ENCODE measurements at regions not wholly inside any gene's neighbourhood (a gene's known extent, or its start where the extent isn't known, plus 50 kb on each side); places are given as distances from the start of the nearest gene placed in this dataset.
A peak's percentile ranks its signal among the peaks of the same experiment; 100 is the strongest.

GRCh38 chr12:118680356-118680963 lies 300.9 kb upstream of the SRRM4 start:
- Mint-ChIP-seq H3K36me3 (ENCODE audit: low read depth, unreplicated experiment) (no peaks in the 10 kb centered on the region), H3K27ac (ENCODE audit: unreplicated experiment) (no peak overlapping the region), H3K9me3 (ENCODE audit: unreplicated experiment) (peaks cover 14% of the 10 kb centered on the region), H3K4me1 (ENCODE audit: unreplicated experiment) (peaks cover 8% of the 10 kb centered on the region), H3K27me3 (ENCODE audit: unreplicated experiment) (no peaks in the 10 kb centered on the region), H3K4me3 (ENCODE audit: unreplicated experiment) (no peak overlapping the region)
- DNase-seq (ENCODE audit: low spot score), result peak; percentile 4
- TF ChIP-seq CTCF (IDR thresholded peaks at IDR 0.05; ENCODE audit: unreplicated experiment), result no peak

GRCh38 chr12:118682656-118683055 lies 298.7 kb upstream of the SRRM4 start:
- no peaks in the 10 kb centered on the region for H3K36me3 Mint-ChIP-seq (ENCODE audit: low read depth, unreplicated experiment)
- H3K4me1 Mint-ChIP-seq (ENCODE audit: unreplicated experiment), result peaks cover 8% of the 10 kb centered on the region
- peaks cover 12% of the 10 kb centered on the region for H3K9me3 Mint-ChIP-seq (ENCODE audit: unreplicated experiment)
- no peak overlapping the region for H3K4me3 Mint-ChIP-seq (ENCODE audit: unreplicated experiment)
- H3K27ac Mint-ChIP-seq (ENCODE audit: unreplicated experiment), result no peak overlapping the region
- H3K27me3 Mint-ChIP-seq (ENCODE audit: unreplicated experiment), result no peaks in the 10 kb centered on the region
- DNase-seq (ENCODE audit: low spot score), result no peak
- TF ChIP-seq CTCF (IDR thresholded peaks at IDR 0.05; ENCODE audit: unreplicated experiment), result no peak

- Mint-ChIP-seq H3K36me3 (ENCODE audit: low read depth, unreplicated experiment) (no peaks in the 10 kb centered on the region), H3K9me3 (ENCODE audit: unreplicated experiment) (peaks cover 12% of the 10 kb centered on the region), H3K4me1 (ENCODE audit: unreplicated experiment) (peaks cover 6% of the 10 kb centered on the region), H3K27me3 (ENCODE audit: unreplicated experiment) (no peaks in the 10 kb centered on the region), H3K4me3 (ENCODE audit: unreplicated experiment) (no peak overlapping the region), H3K27ac (ENCODE audit: unreplicated experiment) (no peak overlapping the region)
- no peak for TF ChIP-seq CTCF (IDR thresholded peaks at IDR 0.05; ENCODE audit: unreplicated experiment)
- DNase-seq (ENCODE audit: low spot score), result no peak
Observed at GRCh38 chr12:118685983-118686607, 295.2 kb upstream of the SRRM4 start.

GRCh38 chr12:118689793-118690192 lies 291.5 kb upstream of the SRRM4 start:
- Mint-ChIP-seq H3K9me3 (ENCODE audit: unreplicated experiment) (peaks cover 11% of the 10 kb centered on the region), H3K27ac (ENCODE audit: unreplicated experiment) (no peak overlapping the region), H3K36me3 (ENCODE audit: low read depth, unreplicated experiment) (no peaks in the 10 kb centered on the region), H3K4me3 (ENCODE audit: unreplicated experiment) (no peak overlapping the region), H3K4me1 (ENCODE audit: unreplicated experiment) (peaks cover 4% of the 10 kb centered on the region), H3K27me3 (ENCODE audit: unreplicated experiment) (peaks cover 6% of the 10 kb centered on the region)
- DNase-seq (ENCODE audit: low spot score), result no peak
- no peak for TF ChIP-seq CTCF (IDR thresholded peaks at IDR 0.05; ENCODE audit: unreplicated experiment)

GRCh38 chr12:118690506-118690905 lies 290.8 kb upstream of the SRRM4 start:
- peaks cover 6% of the 10 kb centered on the region for H3K9me3 Mint-ChIP-seq (ENCODE audit: unreplicated experiment)
- peaks cover 7% of the 10 kb centered on the region for H3K27me3 Mint-ChIP-seq (ENCODE audit: unreplicated experiment)
- no peak for DNase-seq (ENCODE audit: low spot score)
- TF ChIP-seq CTCF (IDR thresholded peaks at IDR 0.05; ENCODE audit: unreplicated experiment), result no peak
- H3K4me1 Mint-ChIP-seq (ENCODE audit: unreplicated experiment), result peaks cover 5% of the 10 kb centered on the region
- H3K36me3 Mint-ChIP-seq (ENCODE audit: low read depth, unreplicated experiment), result no peaks in the 10 kb centered on the region
- no peak overlapping the region for H3K27ac Mint-ChIP-seq (ENCODE audit: unreplicated experiment)
- H3K4me3 Mint-ChIP-seq (ENCODE audit: unreplicated experiment), result no peak overlapping the region

Data from endothelial cell (in vitro differentiated cells).